CD14-positive monocyte (primary cell): ENCODE measurements at regions not wholly inside any gene's neighbourhood (a gene's known extent, or its start where the extent isn't known, plus 50 kb on each side); places are given as distances from the start of the nearest gene placed in this dataset.

ENCODE experiments used
- DNase-seq, 3 donors: peaks; one replicate each; pipeline ENCODE4 v3.0.0-alpha.2; 2011 to 2022
- H2AFZ ChIP-seq: 2 replicates; pipeline ENCODE4 v1.6.0; 2012; ENCODE audit warnings: mild to moderate bottlenecking, low read depth, low read length, inconsistent platforms; ENCODE audit not compliant: insufficient read depth, poor library complexity, severe bottlenecking
- H3K27ac ChIP-seq, 2 donors: 1 replicate in 1 of 2; 2 replicates in 1 of 2; pipeline ENCODE4 v1.5.1; 2012 to 2013; ENCODE audit warnings: low read length in 2 of 2, control low read depth in 1 of 2, inconsistent platforms in 1 of 2, low read depth in 1 of 2, mild to moderate bottlenecking in 1 of 2
- H3K27me3 ChIP-seq, 2 donors: one replicate each; pipeline versions ENCODE4 v1.6.0 to v1.6.1; 2011 to 2013; ENCODE audit warnings: low read length in 2 of 2; ENCODE audit not compliant: control insufficient read depth in 2 of 2, insufficient read depth in 2 of 2
- H3K36me3 ChIP-seq, 2 donors: replicated peaks in 1 of 2; 1 replicate in 1 of 2; 2 replicates in 1 of 2; pipeline versions ENCODE4 v1.5.1 to v1.6.1; 2012 to 2013; ENCODE audit warnings: low read length in 2 of 2, control low read depth in 1 of 2, inconsistent platforms in 1 of 2, mild to moderate bottlenecking in 1 of 2; ENCODE audit not compliant: insufficient read depth in 2 of 2, control insufficient read depth in 1 of 2
- H3K4me1 ChIP-seq, 2 donors: 1 replicate in 1 of 2; 2 replicates in 1 of 2; pipeline versions ENCODE4 v1.5.1 to v1.6.1; 2012 to 2013; ENCODE audit warnings: low read length in 2 of 2, control low read depth in 1 of 2, inconsistent platforms in 1 of 2, mild to moderate bottlenecking in 1 of 2, moderate library complexity in 1 of 2; ENCODE audit not compliant: insufficient read depth in 2 of 2, control insufficient read depth in 1 of 2
- H3K4me2 ChIP-seq: replicated peaks from 2 replicates; pipeline ENCODE3; 2012; ENCODE audit warnings: low read length, moderate library complexity, mild to moderate bottlenecking; ENCODE audit not compliant: poor library complexity, severe bottlenecking; ENCODE audit errors: extremely low read depth
- H3K4me3 ChIP-seq, 3 experiments: fragments of 200-600 bp in 1 of 3; sonication (generic) in 1 of 3; replicated peaks in 1 of 3; 1 replicate in 2 of 3; 2 replicates in 1 of 3; pipeline ENCODE4 v1.5.1; 2011 to 2013; ENCODE audit warnings: low read length in 3 of 3, mild to moderate bottlenecking in 3 of 3, control low read depth in 2 of 3, low read depth in 2 of 3, inconsistent platforms in 1 of 3, moderate library complexity in 1 of 3
- H3K79me2 ChIP-seq: 2 replicates; pipeline ENCODE4 v1.6.0; 2012; ENCODE audit warnings: mild to moderate bottlenecking, control low read depth, inconsistent platforms, low read length, moderate library complexity; ENCODE audit not compliant: insufficient read depth
- H3K9ac ChIP-seq: 2 replicates; pipeline ENCODE4 v1.6.0; 2017; ENCODE audit warnings: low read length, mild to moderate bottlenecking; ENCODE audit not compliant: insufficient read depth, poor library complexity, severe bottlenecking
- H3K9me3 ChIP-seq, 2 donors: replicated peaks in 1 of 2; 1 replicate in 1 of 2; 2 replicates in 1 of 2; pipeline versions ENCODE4 v1.5.1 to v1.6.1; 2012 to 2013; ENCODE audit warnings: low read length in 2 of 2, control low read depth in 1 of 2; ENCODE audit not compliant: control insufficient read depth in 1 of 2, insufficient read depth in 1 of 2
- H4K20me1 ChIP-seq: 2 replicates; pipeline ENCODE4 v1.6.0; 2012; ENCODE audit warnings: mild to moderate bottlenecking, low read length, control low read depth, moderate library complexity; ENCODE audit not compliant: insufficient read depth
- H3K27ac Mint-ChIP-seq, 7 donors: one replicate each; pipeline ENCODE4 v1.8.0; 2020; ENCODE audit warnings: mild to moderate bottlenecking in 7 of 7, mixed read lengths in 7 of 7, moderate library complexity in 6 of 7, inconsistent platforms in 2 of 7
- H3K27me3 Mint-ChIP-seq, 3 donors: one replicate each; pipeline ENCODE4 v1.8.0; 2021 to 2022; ENCODE audit warnings: low read depth in 3 of 3, mild to moderate bottlenecking in 3 of 3, mixed read lengths in 3 of 3, moderate library complexity in 3 of 3, inconsistent platforms in 1 of 3
- H3K36me3 Mint-ChIP-seq, 2 donors: one replicate each; pipeline ENCODE4 v1.8.0; 2020; ENCODE audit warnings: mixed read lengths in 2 of 2, inconsistent platforms in 1 of 2, mild to moderate bottlenecking in 1 of 2
- H3K4me1 Mint-ChIP-seq: one replicate; pipeline ENCODE4 v1.8.0; 2020; ENCODE audit warnings: mild to moderate bottlenecking, mixed read lengths
- H3K4me3 Mint-ChIP-seq, 2 donors: one replicate each; pipeline ENCODE4 v1.8.0; 2020; ENCODE audit warnings: mild to moderate bottlenecking in 2 of 2, mixed read lengths in 2 of 2, moderate library complexity in 1 of 2
- H3K9me3 Mint-ChIP-seq, 7 donors: one replicate each; pipeline ENCODE4 v1.8.0; 2020 to 2022; ENCODE audit warnings: mixed read lengths in 7 of 7, mild to moderate bottlenecking in 6 of 7, moderate library complexity in 6 of 7, inconsistent platforms in 2 of 7
- WGBS: methylation state at CpG from one replicate; pipeline ENCODE4 v1.1.5; 2013; ENCODE audit warnings: missing lambda C conversion rate; ENCODE audit not compliant: insufficient coverage; 5-methylcytosine and 5-hydroxymethylcytosine counted together
- intact Hi-C, 2 donors: fragments of 100-400 bp; cut with micrococcal nuclease; formaldehyde crosslinking; loops; one replicate each; pipeline versions ENCODE4 v1.15.0 to v1.15.1; 2023
- TF ChIP-seq, protein P1 (sequence below): fragments of 200-600 bp; IDR thresholded peaks from one replicate; pipeline ENCODE4 v1.8.0; 2022; ENCODE audit warnings: antibody characterized with exemption, mild to moderate bottlenecking

DNA sequence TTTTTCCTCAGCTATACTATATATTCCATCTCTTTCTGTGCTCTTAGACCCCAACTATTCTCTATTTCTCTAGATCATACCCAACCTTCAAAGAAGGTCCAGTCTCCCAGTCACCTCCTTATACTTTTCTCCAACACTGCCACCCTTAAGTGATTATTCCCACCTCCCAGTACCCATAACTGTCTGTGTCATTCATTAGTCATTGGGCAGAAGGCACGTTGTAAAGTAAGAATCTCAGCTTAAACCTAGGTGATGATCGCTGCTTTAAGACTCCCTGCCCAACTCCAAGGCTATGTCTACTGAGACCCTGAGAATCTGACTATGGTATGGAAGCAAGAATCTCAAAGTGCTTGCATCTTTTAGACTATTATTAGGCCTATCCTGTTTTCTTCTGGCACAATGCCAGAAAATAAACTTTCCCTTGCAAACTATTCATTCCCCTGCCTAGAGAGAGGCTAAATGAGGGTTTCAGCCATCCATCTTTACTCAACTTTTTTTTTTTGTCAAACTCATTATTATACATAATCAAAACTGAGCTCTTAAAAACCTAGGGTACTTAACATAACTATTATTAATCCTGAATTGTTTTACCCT, 174.3 kb upstream of the DPT start:
- H2AFZ ChIP-seq: no peak overlapping the region
- no peaks in the 10 kb centered on the region for H3K4me1 ChIP-seq
- DNase-seq: no peak
- H4K20me1 ChIP-seq: no peaks in the 10 kb centered on the region
- no peak overlapping the region for H3K4me2 ChIP-seq
- Mint-ChIP-seq H3K27ac (no peak overlapping the region), H3K27me3 (peaks cover 1 to 7% (median 5%) of the 10 kb centered on the region in 3 donors), H3K9me3 (peaks cover 0 to 3% (median 1%) of the 10 kb centered on the region in 7 donors), H3K4me1 (peaks cover 3% of the 10 kb centered on the region), H3K36me3 (no peaks in the 10 kb centered on the region), H3K4me3 (no peak overlapping the region)
- H3K27me3 ChIP-seq: no peaks in the 10 kb centered on the region
- intact Hi-C loops: no loop called here
- no peak overlapping the region for H3K4me3 ChIP-seq
- no CpG with 5 or more reads among the region's 2 CpGs for WGBS
- H3K9ac ChIP-seq: no peak overlapping the region
- TF ChIP-seq, protein P1, sequence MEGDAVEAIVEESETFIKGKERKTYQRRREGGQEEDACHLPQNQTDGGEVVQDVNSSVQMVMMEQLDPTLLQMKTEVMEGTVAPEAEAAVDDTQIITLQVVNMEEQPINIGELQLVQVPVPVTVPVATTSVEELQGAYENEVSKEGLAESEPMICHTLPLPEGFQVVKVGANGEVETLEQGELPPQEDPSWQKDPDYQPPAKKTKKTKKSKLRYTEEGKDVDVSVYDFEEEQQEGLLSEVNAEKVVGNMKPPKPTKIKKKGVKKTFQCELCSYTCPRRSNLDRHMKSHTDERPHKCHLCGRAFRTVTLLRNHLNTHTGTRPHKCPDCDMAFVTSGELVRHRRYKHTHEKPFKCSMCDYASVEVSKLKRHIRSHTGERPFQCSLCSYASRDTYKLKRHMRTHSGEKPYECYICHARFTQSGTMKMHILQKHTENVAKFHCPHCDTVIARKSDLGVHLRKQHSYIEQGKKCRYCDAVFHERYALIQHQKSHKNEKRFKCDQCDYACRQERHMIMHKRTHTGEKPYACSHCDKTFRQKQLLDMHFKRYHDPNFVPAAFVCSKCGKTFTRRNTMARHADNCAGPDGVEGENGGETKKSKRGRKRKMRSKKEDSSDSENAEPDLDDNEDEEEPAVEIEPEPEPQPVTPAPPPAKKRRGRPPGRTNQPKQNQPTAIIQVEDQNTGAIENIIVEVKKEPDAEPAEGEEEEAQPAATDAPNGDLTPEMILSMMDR: no peak
- H3K27ac ChIP-seq: no peak overlapping the region
- H3K79me2 ChIP-seq: no peaks in the 10 kb centered on the region
- H3K36me3 ChIP-seq: no peaks in the 10 kb centered on the region
- H3K9me3 ChIP-seq: no peaks in the 10 kb centered on the region

DNA sequence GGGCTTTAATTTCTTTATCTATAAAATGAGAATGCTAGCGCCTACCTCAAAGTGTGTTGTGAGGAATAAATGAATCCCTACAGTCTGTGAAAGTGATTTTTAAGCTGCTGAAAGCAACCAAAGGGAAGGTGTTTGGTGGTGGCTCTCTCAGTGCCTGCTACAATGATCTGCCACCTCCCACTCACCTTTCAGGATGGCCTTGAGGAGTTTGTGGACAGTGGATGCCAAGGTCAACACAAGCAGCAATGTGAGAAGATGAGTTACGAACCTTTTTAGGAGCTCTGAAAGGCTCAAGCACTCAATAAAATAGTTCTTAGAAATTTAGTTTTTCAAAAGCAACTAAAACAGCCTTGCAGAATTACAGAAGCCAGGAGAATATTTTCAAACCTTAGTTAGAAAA, 176.6 kb upstream of the DPT start:
- Mint-ChIP-seq H3K4me1 (peaks cover 3% of the 10 kb centered on the region), H3K27me3 (peaks cover 1 to 7% (median 5%) of the 10 kb centered on the region in 3 donors), H3K36me3 (no peaks in the 10 kb centered on the region), H3K27ac (no peak overlapping the region), H3K4me3 (no peak overlapping the region), H3K9me3 (peaks cover 0 to 3% (median 1%) of the 10 kb centered on the region in 7 donors)
- Histone ChIP-seq H2AFZ (no peak overlapping the region), H3K79me2 (no peaks in the 10 kb centered on the region), H3K36me3 (no peaks in the 10 kb centered on the region), H3K9ac (no peak overlapping the region), H3K4me1 (no peaks in the 10 kb centered on the region), H3K27me3 (no peaks in the 10 kb centered on the region), H3K9me3 (no peaks in the 10 kb centered on the region), H4K20me1 (no peaks in the 10 kb centered on the region), H3K27ac (no peak overlapping the region), H3K4me2 (no peak overlapping the region), H3K4me3 (no peak overlapping the region)
- TF ChIP-seq, protein P1: no peak
- intact Hi-C loops: no loop called here
- no peak for DNase-seq
- no CpG with 5 or more reads among the region's 2 CpGs for WGBS
